H9 (cell line): ENCODE measurements at regions not wholly inside any gene's neighbourhood (a gene's known extent, or its start where the extent isn't known, plus 50 kb on each side); places are given as distances from the start of the nearest gene placed in this dataset.

Experiments
- DNase-seq: peaks from one replicate; pipeline ENCODE4 v3.0.0-alpha.2; 2017
- H2AFZ ChIP-seq: one replicate; pipeline ENCODE4 v1.6.1; 2013; ENCODE audit warnings: mild to moderate bottlenecking, low read length, control low read depth, moderate library complexity
- H2AK5ac ChIP-seq: 2 replicates; pipeline ENCODE4 v1.6.1; 2013; ENCODE audit warnings: low read length, control low read depth, mixed read lengths; ENCODE audit not compliant: insufficient read length
- H2BK120ac ChIP-seq: one replicate; pipeline ENCODE4 v1.6.1; 2013; ENCODE audit warnings: low read depth, mild to moderate bottlenecking, low read length, control low read depth, inconsistent platforms; ENCODE audit not compliant: poor library complexity, severe bottlenecking
- H2BK12ac ChIP-seq: 2 replicates; pipeline ENCODE4 v1.6.1; 2013; ENCODE audit warnings: low read length, control low read depth, mixed read lengths, low read depth; ENCODE audit not compliant: insufficient read length
- H2BK15ac ChIP-seq: 2 replicates; pipeline ENCODE4 v1.6.1; 2013; ENCODE audit warnings: low read depth, low read length, control low read depth
- H2BK20ac ChIP-seq: one replicate; pipeline ENCODE4 v1.6.1; 2013; ENCODE audit warnings: low read depth, mild to moderate bottlenecking, low read length, control low read depth, inconsistent platforms; ENCODE audit not compliant: poor library complexity, severe bottlenecking
- H2BK5ac ChIP-seq: 2 replicates; pipeline ENCODE4 v1.6.1; 2013; ENCODE audit warnings: low read length, control low read depth, mixed read lengths; ENCODE audit not compliant: insufficient read length
- H3K14ac ChIP-seq: 2 replicates; pipeline ENCODE4 v1.6.1; 2013; ENCODE audit warnings: low read length, control low read depth; ENCODE audit not compliant: insufficient read depth
- H3K18ac ChIP-seq: 2 replicates; pipeline ENCODE4 v1.6.1; 2013; ENCODE audit warnings: low read depth, mild to moderate bottlenecking, mixed read lengths, low read length, control low read depth; ENCODE audit not compliant: insufficient read length
- H3K23ac ChIP-seq: 2 replicates; pipeline ENCODE4 v1.6.1; 2013; ENCODE audit warnings: low read length, control low read depth, mixed read lengths, low read depth; ENCODE audit not compliant: insufficient read length
- H3K23me2 ChIP-seq: 2 replicates; pipeline ENCODE4 v1.6.1; 2013; ENCODE audit warnings: low read depth, mild to moderate bottlenecking, mixed read lengths, low read length, control low read depth; ENCODE audit not compliant: insufficient read length, poor library complexity, severe bottlenecking
- H3K27ac ChIP-seq: 2 replicates; pipeline ENCODE4 v1.5.1; 2013; ENCODE audit warnings: low read length, control low read depth, mixed read lengths, low read depth; ENCODE audit not compliant: insufficient read length
- H3K27me3 ChIP-seq: 2 replicates; pipeline ENCODE4 v1.6.1; 2013; ENCODE audit warnings: low read length, control low read depth, inconsistent platforms; ENCODE audit not compliant: insufficient read depth
- H3K4ac ChIP-seq: 2 replicates; pipeline ENCODE4 v1.6.1; 2013; ENCODE audit warnings: low read depth, mild to moderate bottlenecking, control low read depth, inconsistent platforms, low read length, moderate library complexity
- H3K4me1 ChIP-seq: 2 replicates; pipeline ENCODE4 v1.6.1; 2013; ENCODE audit warnings: low read length, control low read depth, inconsistent platforms; ENCODE audit not compliant: insufficient read depth
- H3K4me2 ChIP-seq: 2 replicates; pipeline ENCODE4 v1.6.1; 2013; ENCODE audit warnings: low read length, control low read depth, mixed read lengths; ENCODE audit not compliant: insufficient read length, insufficient read depth
- H3K56ac ChIP-seq: 2 replicates; pipeline ENCODE4 v1.6.1; 2013; ENCODE audit warnings: low read depth, mild to moderate bottlenecking, mixed read lengths, low read length, control low read depth; ENCODE audit not compliant: insufficient read length
- H3K79me1 ChIP-seq: 2 replicates; pipeline ENCODE4 v1.6.1; 2013; ENCODE audit warnings: low read depth, mild to moderate bottlenecking, moderate library complexity, low read length, control low read depth, inconsistent platforms; ENCODE audit not compliant: insufficient read depth, poor library complexity, severe bottlenecking
- H3K79me2 ChIP-seq: 2 replicates; pipeline ENCODE4 v1.6.1; 2013; ENCODE audit warnings: low read length, control low read depth, inconsistent platforms; ENCODE audit not compliant: insufficient read depth
- H3K9ac ChIP-seq: 2 replicates; pipeline ENCODE4 v1.6.1; 2013; ENCODE audit warnings: low read length, control low read depth, mixed read lengths; ENCODE audit not compliant: insufficient read length; ENCODE audit errors: extremely low read depth
- H3K9me3 ChIP-seq: one replicate; pipeline ENCODE4 v1.6.1; 2013; ENCODE audit warnings: low read depth, low read length, inconsistent platforms; ENCODE audit not compliant: control insufficient read depth
- H3T11ph ChIP-seq: one replicate; pipeline ENCODE4 v1.6.1; 2013; ENCODE audit warnings: mild to moderate bottlenecking, low read length, control low read depth, inconsistent platforms
- H4K20me1 ChIP-seq: one replicate; pipeline ENCODE4 v1.6.1; 2013; ENCODE audit not compliant: control insufficient read depth, insufficient read length, insufficient read depth
- H4K5ac ChIP-seq: 2 replicates; pipeline ENCODE4 v1.6.1; 2013; ENCODE audit warnings: low read depth, mild to moderate bottlenecking, mixed read lengths, low read length, control low read depth; ENCODE audit not compliant: insufficient read length
- H4K8ac ChIP-seq: replicated peaks from 2 replicates; pipeline ENCODE4 v1.6.1; 2013; ENCODE audit warnings: low read length, control low read depth, mixed read lengths, low read depth; ENCODE audit not compliant: insufficient read length
- H4K91ac ChIP-seq: 2 replicates; pipeline ENCODE4 v1.6.1; 2013; ENCODE audit warnings: low read depth, mild to moderate bottlenecking, moderate library complexity, mixed read lengths, low read length, control low read depth; ENCODE audit not compliant: insufficient read length
- H3K27ac Mint-ChIP-seq, 3 experiments: 2 replicates in 2 of 3; 3 replicates in 1 of 3; pipeline ENCODE4 v1.8.0; 2020 to 2021; ENCODE audit warnings: mixed read lengths in 3 of 3, mild to moderate bottlenecking in 1 of 3, moderate library complexity in 1 of 3
- H3K27me3 Mint-ChIP-seq: 2 replicates; pipeline ENCODE4 v1.8.0; 2021; ENCODE audit warnings: low read depth, mild to moderate bottlenecking, moderate library complexity, mixed read lengths
- H3K36me3 Mint-ChIP-seq, 3 experiments: 2 replicates in 2 of 3; 3 replicates in 1 of 3; pipeline ENCODE4 v1.8.0; 2020 to 2021; ENCODE audit warnings: low read depth in 3 of 3, mixed read lengths in 3 of 3; ENCODE audit not compliant: insufficient read depth in 1 of 3
- H3K4me1 Mint-ChIP-seq, 2 experiments: 2 replicates each; pipeline ENCODE4 v1.8.0; 2020; ENCODE audit warnings: mixed read lengths in 2 of 2
- H3K4me3 Mint-ChIP-seq, 2 experiments: 2 replicates in 1 of 2; 3 replicates in 1 of 2; pipeline ENCODE4 v1.8.0; 2020 to 2021; ENCODE audit warnings: mild to moderate bottlenecking in 2 of 2, mixed read lengths in 2 of 2, moderate library complexity in 1 of 2
- H3K9me3 Mint-ChIP-seq, 2 experiments: 2 replicates in 1 of 2; 3 replicates in 1 of 2; pipeline ENCODE4 v1.8.0; 2020; ENCODE audit warnings: mild to moderate bottlenecking in 2 of 2, mixed read lengths in 2 of 2, moderate library complexity in 1 of 2
- CTCF ChIP-seq: fragments of 200-600 bp; sonication (generic); conservative IDR thresholded peaks from 3 replicates; pipeline ENCODE4 v1.8.0; 2021; ENCODE audit warnings: antibody characterized with exemption, mild to moderate bottlenecking
- WGBS: extraction: QIAGEN DNeasy Blood & Tissue Kit; methylation state at CpG from one replicate; pipeline ENCODE4 v1.1.7; 2013; ENCODE audit warnings: missing lambda C conversion rate, low lambda C conversion rate, mixed read lengths; ENCODE audit not compliant: insufficient read length; ENCODE audit errors: extremely low coverage; 5-methylcytosine and 5-hydroxymethylcytosine counted together

- Histone ChIP-seq H3K9ac (no peak overlapping the region), H3K4me2 (no peak overlapping the region), H2BK12ac (no peak overlapping the region), H4K20me1 (no peaks in the 10 kb centered on the region), H3K27ac (no peak overlapping the region), H3K23ac (no peak overlapping the region), H3K4me1 (no peaks in the 10 kb centered on the region), H2BK20ac (no peak overlapping the region), H4K5ac (no peak overlapping the region), H3K79me1 (no peaks in the 10 kb centered on the region), H2BK5ac (no peak overlapping the region), H3T11ph (no peak overlapping the region), H3K56ac (no peak overlapping the region), H3K27me3 (no peaks in the 10 kb centered on the region), H2BK15ac (no peak overlapping the region), H3K14ac (no peak overlapping the region), H2BK120ac (no peak overlapping the region), H4K91ac (no peak overlapping the region), H3K23me2 (no peaks in the 10 kb centered on the region), H3K79me2 (no peaks in the 10 kb centered on the region), H2AK5ac (no peak overlapping the region), H4K8ac (no peak overlapping the region), H2AFZ (no peak overlapping the region), H3K9me3 (no peaks in the 10 kb centered on the region), H3K18ac (no peak overlapping the region), H3K4ac (no peak overlapping the region)
- no peaks in the 10 kb centered on the region for H3K36me3 Mint-ChIP-seq
- no peak overlapping the region for H3K4me3 Mint-ChIP-seq
- H3K9me3 Mint-ChIP-seq: peaks cover 2 to 8% of the 10 kb centered on the region in 2 experiments; a peak in 4 of 5 replicates
- TF ChIP-seq CTCF: no peak
- no peaks in the 10 kb centered on the region; the same call in 1 of the 2 replicates for H3K27me3 Mint-ChIP-seq
- WGBS: no CpG with 5 or more reads among the region's 3 CpGs
- no peak overlapping the region for H3K27ac Mint-ChIP-seq
- no peak for DNase-seq
- peaks cover 0 to 3% of the 10 kb centered on the region in 2 experiments; a peak in 1 of 4 replicates for H3K4me1 Mint-ChIP-seq
These were observed 74.1 kb downstream of the ID4 start for GRCh38 chr6:19911223-19911622.
